ENCODE measurements at regions not wholly inside any gene's neighbourhood (a gene's known extent, or its start where the extent isn't known, plus 50 kb on each side); places are given as distances from the start of the nearest gene placed in this dataset. TPM values are rescaled to one million over a fixed set of nuclear protein-coding genes. Genes with fewer than 3 reads are reported as not detected.

DNA sequence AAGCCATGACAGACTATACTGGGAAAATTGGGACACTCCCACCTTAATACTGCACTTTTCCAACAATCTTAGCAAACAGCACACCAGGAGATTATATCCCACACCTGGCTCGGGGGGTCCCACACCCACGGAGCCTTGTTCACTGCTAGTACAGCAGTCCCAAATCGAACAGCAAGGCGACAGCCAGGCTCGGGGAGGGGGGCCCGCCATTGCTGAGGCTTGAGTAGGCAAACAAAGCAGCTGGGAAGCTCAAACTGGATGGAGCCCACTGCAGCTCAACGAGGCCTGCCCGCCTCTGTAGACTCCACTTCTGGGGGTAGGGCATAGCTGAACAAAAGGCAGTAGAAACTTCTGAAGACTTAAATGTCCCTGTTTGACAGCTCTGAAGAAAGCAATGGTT, 118.3 kb downstream of the MAGEB5 start:
- H3K4me3 ChIP-seq (ENCODE audit: low read depth, low read length): no peak overlapping the region
- no peak for TF ChIP-seq CTCF (IDR thresholded peaks at IDR 0.05; ENCODE audit: low read depth, low read length)
- POLR2A ChIA-PET: no interaction called here

GRCh38 chrX:26328608-26329319, 112.8 kb downstream of the MAGEB5 start:
- no peak for DNase-seq (ENCODE audit: low read depth, low spot score)
- POLR2A ChIA-PET: no interaction called here
- CTCF ChIA-PET: no interaction called here

More for the DNA sequence above, 118.3 kb downstream of the MAGEB5 start:
- CTCF ChIA-PET: no interaction called here
- H3K27me3 ChIP-seq (ENCODE audit: control insufficient read depth, insufficient read depth, low read length): no peaks in the 10 kb centered on the region
- H3K27ac ChIP-seq (ENCODE audit: low read depth, low read length): no peak overlapping the region
- peaks cover 3% of the 10 kb centered on the region; the same call in 1 of the 2 replicates for H3K9me3 ChIP-seq (ENCODE audit: control insufficient read depth, insufficient read depth, low read length)
- DNase-seq (ENCODE audit: low read depth, low spot score): no peak

DNA sequence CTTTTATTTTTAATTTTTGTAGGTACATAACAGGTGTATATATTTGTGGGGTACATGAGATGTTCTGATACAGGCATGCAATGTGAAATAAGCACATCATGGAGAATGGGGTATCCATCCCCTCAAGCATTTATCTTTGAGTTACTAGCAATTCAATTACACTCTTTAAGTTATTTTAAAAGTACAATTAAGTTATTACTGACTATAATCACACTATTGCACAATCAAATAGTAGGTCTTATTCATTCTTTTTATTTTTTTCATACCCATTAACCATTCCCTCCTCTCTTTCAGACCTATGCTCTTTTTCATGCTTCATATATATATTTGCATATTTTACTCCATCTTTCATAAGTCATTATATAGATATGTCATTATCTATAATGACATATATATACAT, 93.3 kb downstream of the MAGEB5 start:
- TF ChIP-seq CTCF (IDR thresholded peaks at IDR 0.05; ENCODE audit: low read depth, low read length): no peak
- H3K9me3 ChIP-seq (ENCODE audit: control insufficient read depth, insufficient read depth, low read length): no peaks in the 10 kb centered on the region
- ChIA-PET POLR2A (no interaction called here), CTCF (no interaction called here)
- DNase-seq (ENCODE audit: low read depth, low spot score): no peak
- no peak overlapping the region for H3K4me3 ChIP-seq (ENCODE audit: low read depth, low read length)
- no peak overlapping the region for H3K27ac ChIP-seq (ENCODE audit: low read depth, low read length)
- no peaks in the 10 kb centered on the region for H3K27me3 ChIP-seq (ENCODE audit: control insufficient read depth, insufficient read depth, low read length)

More at GRCh38 chrX:26328608-26329319, 112.8 kb downstream of the MAGEB5 start:
- no peak for TF ChIP-seq CTCF (IDR thresholded peaks at IDR 0.05; ENCODE audit: low read depth, low read length)
- H3K9me3 ChIP-seq (ENCODE audit: control insufficient read depth, insufficient read depth, low read length): no peaks in the 10 kb centered on the region
- H3K27ac ChIP-seq (ENCODE audit: low read depth, low read length): no peak overlapping the region
- H3K4me3 ChIP-seq (ENCODE audit: low read depth, low read length): no peak overlapping the region
- H3K27me3 ChIP-seq (ENCODE audit: control insufficient read depth, insufficient read depth, low read length): no peaks in the 10 kb centered on the region

GRCh38 chrX:26295425-26295824, 79.5 kb downstream of the MAGEB5 start:
- no peak for TF ChIP-seq CTCF (IDR thresholded peaks at IDR 0.05; ENCODE audit: low read depth, low read length)
- ChIA-PET POLR2A (no interaction called here), CTCF (no interaction called here)
- Histone ChIP-seq H3K4me3 (ENCODE audit: low read depth, low read length) (no peak overlapping the region), H3K27ac (ENCODE audit: low read depth, low read length) (no peak overlapping the region), H3K9me3 (ENCODE audit: control insufficient read depth, insufficient read depth, low read length) (no peaks in the 10 kb centered on the region), H3K27me3 (ENCODE audit: control insufficient read depth, insufficient read depth, low read length) (no peaks in the 10 kb centered on the region)
- no peak for DNase-seq (ENCODE audit: low read depth, low spot score)

GRCh38 chrX:26286836-26287235, 70.9 kb downstream of the MAGEB5 start:
- no peak for TF ChIP-seq CTCF (IDR thresholded peaks at IDR 0.05; ENCODE audit: low read depth, low read length)
- CTCF ChIA-PET: no interaction called here
- DNase-seq (ENCODE audit: low read depth, low spot score): no peak

More at GRCh38 chrX:26286836-26287235, 70.9 kb downstream of the MAGEB5 start:
- no peak overlapping the region for H3K27ac ChIP-seq (ENCODE audit: low read depth, low read length)
- POLR2A ChIA-PET: no interaction called here
- no peaks in the 10 kb centered on the region; the same call in 1 of the 2 replicates for H3K9me3 ChIP-seq (ENCODE audit: control insufficient read depth, insufficient read depth, low read length)
- no peak overlapping the region for H3K4me3 ChIP-seq (ENCODE audit: low read depth, low read length)
- no peaks in the 10 kb centered on the region for H3K27me3 ChIP-seq (ENCODE audit: control insufficient read depth, insufficient read depth, low read length)

Small RNA genes lying in the stretch of these regions (small RNA-seq; reads per million reads assigned to genes)
- gene AC005345.1 (ENCODE audit: insufficient read length, low read depth) (not detected), gene RF00019 (ENCODE audit: insufficient read length, low read depth) (not detected), gene RNU1-142P (ENCODE audit: insufficient read length, low read depth) (not detected)
